ENCODE measurements at regions not wholly inside any gene's neighbourhood (a gene's known extent, or its start where the extent isn't known, plus 50 kb on each side); places are given as distances from the start of the nearest gene placed in this dataset.
"Not testable (repeated sequence)": the region's sequence is repeated elsewhere in the genome, so short reads cannot be mapped to it uniquely, and the experiment has no call there.

GRCh38 chrX:2566055-2566454 is 65.3 kb upstream of the DHRSX start:
- Histone ChIP-seq H3K9me3 (no peaks in the 10 kb centered on the region), H3K4me1 (no peaks in the 10 kb centered on the region), H3K4me3 (no peak overlapping the region), H3K36me3 (no peaks in the 10 kb centered on the region), H3K27me3 (no peaks in the 10 kb centered on the region), H3K27ac (no peak overlapping the region)
- intact Hi-C loops (cut with DNase I) = no loop called here
- ATAC-seq = no peak
- TF ChIP-seq CTCF (IDR thresholded peaks at IDR 0.05) = no peak
- DNase-seq = no peak

DNA sequence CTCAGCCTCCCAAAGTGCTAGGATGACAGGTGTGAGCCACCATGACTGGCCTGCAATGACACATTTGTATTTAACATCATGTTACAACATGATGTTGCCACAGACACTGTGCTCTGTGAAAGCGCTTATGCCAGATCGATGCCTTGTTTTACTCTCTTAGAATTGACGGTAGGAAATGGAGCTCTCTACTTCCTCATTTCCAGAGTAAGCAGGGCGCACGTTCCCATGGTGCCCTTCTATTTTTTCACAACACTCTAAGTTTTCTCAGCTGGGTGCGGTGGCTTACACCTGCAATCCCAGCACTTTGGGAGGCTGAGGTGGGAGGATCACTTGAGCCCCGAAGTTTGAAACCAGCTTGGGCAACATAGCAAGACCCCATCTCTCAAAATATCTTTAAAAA is 60.7 kb upstream of the DHRSX start:
- no peak for TF ChIP-seq CTCF (IDR thresholded peaks at IDR 0.05)
- DNase-seq (no peak), ATAC-seq (no peak)
- H3K9me3 ChIP-seq = no peaks in the 10 kb centered on the region
- intact Hi-C loops (cut with DNase I) = no loop called here
- H3K4me1 ChIP-seq = no peaks in the 10 kb centered on the region
- no peak overlapping the region for H3K4me3 ChIP-seq
- H3K27ac ChIP-seq = no peak overlapping the region
- H3K36me3 ChIP-seq = no peaks in the 10 kb centered on the region
- H3K27me3 ChIP-seq = no peaks in the 10 kb centered on the region

DNA sequence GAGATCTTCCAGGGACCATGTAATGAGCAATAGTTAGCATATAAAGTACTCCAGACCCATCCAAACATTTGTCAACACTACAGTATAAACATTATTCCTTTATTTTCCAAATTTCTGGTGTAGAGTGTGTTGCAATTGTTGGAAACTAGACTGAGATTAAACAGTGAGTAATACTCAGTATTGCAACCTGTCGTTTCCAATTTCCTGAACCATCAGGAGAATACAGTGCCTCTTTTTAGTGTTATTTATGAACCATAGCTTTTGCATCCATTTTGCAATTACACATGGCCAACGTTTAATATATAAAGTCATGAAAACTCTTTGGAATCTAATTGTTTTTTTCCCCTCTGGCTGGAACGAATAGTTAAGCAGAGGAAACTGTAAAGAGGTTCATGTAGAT is 58.3 kb upstream of the DHRSX start:
- Histone ChIP-seq H3K36me3 (no peaks in the 10 kb centered on the region), H3K27me3 (no peaks in the 10 kb centered on the region), H3K27ac (no peak overlapping the region), H3K9me3 (no peaks in the 10 kb centered on the region), H3K4me1 (no peaks in the 10 kb centered on the region), H3K4me3 (no peak overlapping the region)
- intact Hi-C loops (cut with DNase I) = no loop called here
- no peak for DNase-seq
- no peak for ATAC-seq
- TF ChIP-seq CTCF (IDR thresholded peaks at IDR 0.05) = no peak

GRCh38 chrX:2554891-2555290 is 54.1 kb upstream of the DHRSX start:
- no peak overlapping the region for H3K4me3 ChIP-seq
- H3K9me3 ChIP-seq = no peaks in the 10 kb centered on the region
- DNase-seq (no peak), ATAC-seq (no peak)
- H3K27me3 ChIP-seq = no peaks in the 10 kb centered on the region
- intact Hi-C loops (cut with DNase I) = no loop called here
- no peak overlapping the region for H3K27ac ChIP-seq
- H3K36me3 ChIP-seq = no peaks in the 10 kb centered on the region
- TF ChIP-seq CTCF (IDR thresholded peaks at IDR 0.05) = no peak
- no peaks in the 10 kb centered on the region for H3K4me1 ChIP-seq

DNA sequence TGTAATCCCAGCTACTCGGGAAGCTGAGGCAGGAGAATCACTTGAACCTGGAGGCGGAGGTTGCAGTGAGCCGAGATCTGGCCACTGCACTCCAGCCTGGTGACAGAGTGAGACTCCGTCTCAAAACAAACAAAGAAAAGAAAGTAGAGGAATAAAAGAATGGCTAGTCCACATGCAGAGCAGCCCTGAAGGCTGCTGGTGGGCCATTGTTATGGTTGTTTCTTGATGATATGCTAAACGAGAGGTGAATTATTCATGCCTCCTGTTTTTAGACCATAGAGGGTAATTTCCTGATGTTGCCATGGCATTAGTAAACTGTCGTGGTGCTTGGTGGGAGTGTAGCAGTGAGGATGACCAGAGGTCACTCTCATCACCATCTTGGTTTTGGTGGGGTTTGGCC is 53.3 kb upstream of the DHRSX start:
- intact Hi-C loops (cut with DNase I); H3K4me3 ChIP-seq; H3K36me3 ChIP-seq; H3K27ac ChIP-seq; H3K9me3 ChIP-seq; H3K4me1 ChIP-seq; ATAC-seq; DNase-seq; H3K27me3 ChIP-seq: not testable (repeated sequence)

DNA sequence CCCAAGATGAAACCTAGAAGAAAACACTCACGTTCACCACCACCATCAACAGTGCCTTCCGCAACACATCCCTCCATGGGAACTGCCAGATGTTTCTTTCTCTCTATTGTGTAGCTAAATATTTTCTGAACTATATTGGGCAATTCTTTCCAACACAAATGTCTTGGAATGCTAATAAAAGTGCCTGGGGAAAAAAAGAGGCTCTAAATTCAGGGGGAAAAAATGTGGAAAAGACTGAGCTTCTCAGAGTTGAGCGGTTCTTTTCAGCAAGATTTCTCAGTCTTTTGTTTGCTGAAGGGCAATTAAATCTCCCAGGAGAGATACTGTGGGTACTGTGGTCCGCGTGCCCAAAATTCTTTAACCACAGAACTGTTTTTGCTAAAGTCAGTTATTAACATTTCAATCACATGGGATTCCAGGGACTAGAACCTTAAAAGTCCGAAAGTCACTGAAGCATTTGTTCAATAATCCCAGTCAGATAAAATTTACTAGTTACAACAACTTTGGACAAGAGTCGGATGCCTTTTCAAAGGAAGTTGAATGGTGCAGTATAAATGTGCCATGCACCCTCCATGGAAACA is 51.9 kb upstream of the DHRSX start:
- no peak for ATAC-seq
- Histone ChIP-seq H3K36me3 (no peaks in the 10 kb centered on the region), H3K4me1 (no peaks in the 10 kb centered on the region), H3K4me3 (no peak overlapping the region), H3K9me3 (no peaks in the 10 kb centered on the region), H3K27me3 (no peaks in the 10 kb centered on the region), H3K27ac (no peak overlapping the region)
- no peak for TF ChIP-seq CTCF (IDR thresholded peaks at IDR 0.05)
- intact Hi-C loops (cut with DNase I) = no loop called here
- no peak for DNase-seq

Measured in upper lobe of right lung (tissue), 1 donor.